IPS-20b (cell line): ENCODE measurements at regions not wholly inside any gene's neighbourhood (a gene's known extent, or its start where the extent isn't known, plus 50 kb on each side); places are given as distances from the start of the nearest gene placed in this dataset.
A peak's percentile ranks its signal among the peaks of the same experiment; 100 is the strongest.
"Not testable (repeated sequence)": the region's sequence is repeated elsewhere in the genome, so short reads cannot be mapped to it uniquely, and the experiment has no call there.

ENCODE experiments used
- H3K27ac ChIP-seq: one replicate; pipeline ENCODE4 v1.5.1; 2013; ENCODE audit warnings: low read length
- H3K27me3 ChIP-seq: 2 replicates; pipeline ENCODE4 v1.6.1; 2013; ENCODE audit warnings: mild to moderate bottlenecking, low read length, inconsistent platforms; ENCODE audit not compliant: insufficient read depth
- H3K36me3 ChIP-seq: 2 replicates; pipeline ENCODE4 v1.6.1; 2013; ENCODE audit warnings: low read depth, mild to moderate bottlenecking, inconsistent platforms, low read length, moderate library complexity; ENCODE audit not compliant: insufficient read depth
- H3K4me1 ChIP-seq: 2 replicates; pipeline ENCODE4 v1.6.1; 2013; ENCODE audit warnings: mild to moderate bottlenecking, control low read depth, inconsistent platforms, low read length, moderate library complexity; ENCODE audit not compliant: insufficient read depth
- H3K4me3 ChIP-seq: 2 replicates; pipeline ENCODE4 v1.5.1; 2013; ENCODE audit warnings: mild to moderate bottlenecking, low read length, inconsistent platforms
- H3K9ac ChIP-seq: 2 replicates; pipeline ENCODE4 v1.6.1; 2013; ENCODE audit warnings: low read depth, mild to moderate bottlenecking, inconsistent platforms, low read length, moderate library complexity
- H3K9me3 ChIP-seq: 2 replicates; pipeline ENCODE4 v1.6.1; 2013; ENCODE audit warnings: mild to moderate bottlenecking, low read depth, low read length, inconsistent platforms; ENCODE audit not compliant: insufficient read depth

DNA sequence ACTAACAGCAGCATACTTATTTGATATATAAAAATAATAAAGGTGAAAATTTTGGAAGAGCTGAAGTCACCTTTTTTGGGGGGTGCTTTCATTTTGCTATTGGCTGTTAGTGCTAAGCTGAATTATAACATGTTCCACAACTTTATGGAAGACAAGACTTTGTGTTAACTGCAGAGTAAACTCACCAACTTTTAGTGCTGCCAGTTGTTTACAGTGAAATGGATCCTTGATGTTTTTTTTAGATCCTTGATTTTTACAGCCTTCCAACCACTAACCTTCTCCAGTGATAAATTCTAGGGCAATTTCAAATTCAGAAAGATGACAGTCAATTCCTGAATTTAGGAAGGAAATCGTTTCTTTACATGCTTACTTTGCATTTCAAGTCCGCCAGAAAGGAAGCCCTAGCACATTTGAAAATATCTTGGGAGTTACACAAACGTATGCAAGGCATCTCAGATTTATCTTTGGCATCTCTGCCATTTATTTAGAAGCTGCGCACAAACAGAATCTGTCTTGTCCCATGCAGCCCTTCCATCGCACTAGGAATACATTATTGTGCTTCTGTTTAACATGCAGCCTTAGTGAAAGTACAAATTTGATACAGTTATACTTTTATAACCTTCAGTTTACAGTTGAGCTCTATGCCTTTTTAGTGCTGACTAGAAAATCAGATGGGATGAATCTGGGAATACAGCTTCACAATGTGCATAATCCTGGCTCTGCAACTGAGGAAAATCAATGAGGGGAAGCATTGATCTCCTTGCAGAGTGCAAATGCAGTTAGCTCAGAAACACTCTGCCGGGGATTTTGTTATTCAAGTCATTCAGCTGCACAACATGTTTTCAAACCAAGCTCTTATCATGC, 142.4 kb upstream of the ZNF608 start:
- peak overlapping the region; percentile 6 for H3K27ac ChIP-seq
- H3K27me3 ChIP-seq, result no peaks in the 10 kb centered on the region
- peaks cover 20% of the 10 kb centered on the region for H3K9me3 ChIP-seq
- H3K4me1 ChIP-seq, result peaks cover 31% of the 10 kb centered on the region; the same call in 1 of the 2 replicates
- H3K9ac ChIP-seq, result peak overlapping the region; percentile 53; the same call in 1 of the 2 replicates
- H3K4me3 ChIP-seq, result peak overlapping the region; percentile 39; the same call in 1 of the 2 replicates
- H3K36me3 ChIP-seq, result no peaks in the 10 kb centered on the region

- H3K4me3 ChIP-seq, result peak overlapping the region; percentile 39; the same call in 1 of the 2 replicates
- H3K27ac ChIP-seq, result peak overlapping the region; percentile 6
- H3K4me1 ChIP-seq, result peaks cover 31% of the 10 kb centered on the region; the same call in 1 of the 2 replicates
- no peaks in the 10 kb centered on the region for H3K27me3 ChIP-seq
- peaks cover 20% of the 10 kb centered on the region for H3K9me3 ChIP-seq
- peak overlapping the region; percentile 46; the same call in 1 of the 2 replicates for H3K9ac ChIP-seq
- no peaks in the 10 kb centered on the region for H3K36me3 ChIP-seq
These were observed 143.0 kb upstream of the ZNF608 start for GRCh38 chr5:124889486-124889825.

DNA sequence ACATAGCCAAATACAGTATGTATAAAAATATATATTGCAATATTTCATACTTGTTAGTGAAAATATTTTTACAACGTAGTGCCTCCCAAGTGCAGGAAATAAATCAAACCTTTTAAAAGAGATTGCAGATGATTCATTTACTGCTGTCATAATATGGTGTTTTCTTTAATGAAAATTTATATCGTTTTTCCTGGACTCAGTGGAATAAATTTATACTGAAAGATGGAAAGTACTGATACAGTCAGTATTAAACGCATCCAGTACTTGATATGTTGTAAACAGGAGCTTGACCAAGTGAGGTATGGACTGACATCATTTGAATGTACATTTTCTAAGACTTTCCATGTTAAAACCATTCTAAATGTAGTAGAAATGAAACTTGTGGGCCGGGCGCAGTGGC, 143.4 kb upstream of the ZNF608 start:
- Histone ChIP-seq H3K9me3 (peaks cover 20% of the 10 kb centered on the region), H3K27me3 (no peaks in the 10 kb centered on the region), H3K4me3 (peak overlapping the region; percentile 39; the same call in 1 of the 2 replicates), H3K9ac (peak overlapping the region; percentile 46; the same call in 1 of the 2 replicates), H3K27ac (peak overlapping the region; percentile 6), H3K4me1 (peaks cover 31% of the 10 kb centered on the region; the same call in 1 of the 2 replicates), H3K36me3 (no peaks in the 10 kb centered on the region)

- not testable (repeated sequence) for H3K4me3 ChIP-seq, H3K36me3 ChIP-seq, H3K27me3 ChIP-seq, H3K9ac ChIP-seq, H3K27ac ChIP-seq
- Histone ChIP-seq H3K4me1 (peaks cover 31% of the 10 kb centered on the region; the same call in 1 of the 2 replicates), H3K9me3 (peaks cover 17% of the 10 kb centered on the region)
These were observed 144.0 kb upstream of the ZNF608 start for GRCh38 chr5:124890442-124890841.

DNA sequence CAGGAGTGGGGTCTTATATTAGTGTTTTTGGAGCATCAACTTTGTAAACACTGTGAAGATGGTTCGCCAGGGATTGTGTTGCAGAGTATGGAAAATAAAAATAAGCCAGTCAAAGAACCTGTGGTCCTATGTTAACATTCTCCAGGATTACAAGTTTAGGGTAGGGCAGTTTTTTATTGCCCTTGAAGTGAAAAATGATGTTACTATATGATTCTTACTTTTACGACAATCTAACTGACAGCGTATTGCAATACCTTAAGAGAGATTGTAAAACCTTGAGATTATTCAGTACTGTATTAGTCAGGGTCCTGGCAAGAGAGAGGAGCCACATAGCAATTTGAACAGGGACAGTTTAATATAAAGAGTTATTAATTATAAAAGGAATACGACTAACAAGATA, 144.7 kb upstream of the ZNF608 start:
- H3K9me3 ChIP-seq, result peaks cover 9% of the 10 kb centered on the region; the same call in 1 of the 2 replicates
- no peaks in the 10 kb centered on the region for H3K36me3 ChIP-seq
- H3K4me3 ChIP-seq, result no peak overlapping the region
- H3K9ac ChIP-seq, result no peak overlapping the region
- H3K27me3 ChIP-seq, result no peaks in the 10 kb centered on the region
- peaks cover 31% of the 10 kb centered on the region; the same call in 1 of the 2 replicates for H3K4me1 ChIP-seq
- H3K27ac ChIP-seq, result no peak overlapping the region

DNA sequence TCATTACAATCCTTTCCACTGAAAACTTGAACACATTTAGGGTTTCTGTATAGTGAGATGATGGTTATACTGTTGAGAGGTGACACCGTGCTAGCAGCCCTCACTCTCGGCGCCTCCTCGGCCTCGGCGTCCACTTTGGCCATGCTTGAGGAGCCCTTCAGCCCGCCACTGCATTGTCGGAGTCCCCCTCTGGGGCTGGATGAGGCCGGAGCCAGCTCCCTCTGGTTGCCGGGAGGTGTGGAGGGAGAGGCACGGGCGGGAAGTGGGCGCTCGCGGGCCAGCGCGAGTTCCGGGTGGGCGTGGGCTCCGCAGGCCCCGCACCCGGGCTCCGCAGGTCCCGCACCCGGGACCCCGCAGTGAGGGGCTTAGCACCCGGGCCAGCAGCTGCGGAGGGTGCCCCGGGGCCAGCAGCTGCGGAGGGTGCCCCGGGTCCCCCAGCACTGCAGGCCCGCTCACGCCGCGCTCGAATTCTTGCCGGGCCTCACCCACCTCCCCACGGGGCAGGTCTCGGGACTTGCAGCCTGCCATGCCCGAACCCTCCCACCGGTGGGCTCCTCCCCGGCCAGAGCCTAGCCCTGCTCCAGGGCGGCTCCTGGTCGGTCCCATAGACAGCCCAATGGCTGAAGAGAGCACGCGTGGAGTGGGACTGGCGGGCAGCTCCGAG, 145.9 kb upstream of the ZNF608 start:
- Histone ChIP-seq H3K27me3 (no peaks in the 10 kb centered on the region), H3K36me3 (no peaks in the 10 kb centered on the region), H3K27ac (no peak overlapping the region), H3K4me3 (no peak overlapping the region), H3K9ac (no peak overlapping the region), H3K4me1 (peaks cover 26% of the 10 kb centered on the region; the same call in 1 of the 2 replicates), H3K9me3 (peaks cover 10% of the 10 kb centered on the region)

- H3K27ac ChIP-seq, result no peak overlapping the region
- peaks cover 4% of the 10 kb centered on the region; the same call in 1 of the 2 replicates for H3K4me1 ChIP-seq
- no peak overlapping the region for H3K9ac ChIP-seq
- H3K9me3 ChIP-seq, result peaks cover 15% of the 10 kb centered on the region
- no peaks in the 10 kb centered on the region for H3K27me3 ChIP-seq
- H3K4me3 ChIP-seq, result no peak overlapping the region
- no peaks in the 10 kb centered on the region for H3K36me3 ChIP-seq
These were observed 148.1 kb upstream of the ZNF608 start for GRCh38 chr5:124894541-124894940.

DNA sequence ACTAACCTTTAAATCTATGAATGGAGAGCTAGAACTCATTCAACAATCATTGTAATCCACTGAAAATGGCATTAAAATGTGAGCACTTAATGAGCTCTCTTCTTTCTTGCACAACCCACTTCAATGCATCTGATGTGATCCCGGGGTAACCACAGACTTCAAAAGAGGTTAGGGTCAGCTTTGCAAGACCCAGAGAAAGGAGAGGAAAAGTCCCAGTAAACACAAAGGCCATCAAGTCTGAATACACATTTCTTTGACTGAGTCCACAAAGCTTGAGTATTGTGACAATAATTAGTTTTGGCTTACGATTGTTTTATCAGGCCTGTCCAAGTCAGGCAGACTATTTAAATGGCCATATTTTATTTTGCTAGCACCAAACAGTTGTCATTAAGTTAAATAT, 148.8 kb upstream of the ZNF608 start:
- no peaks in the 10 kb centered on the region for H3K4me1 ChIP-seq
- H3K9me3 ChIP-seq, result peaks cover 15% of the 10 kb centered on the region
- no peaks in the 10 kb centered on the region for H3K36me3 ChIP-seq
- no peak overlapping the region for H3K9ac ChIP-seq
- no peak overlapping the region for H3K4me3 ChIP-seq
- no peak overlapping the region for H3K27ac ChIP-seq
- no peaks in the 10 kb centered on the region for H3K27me3 ChIP-seq

DNA sequence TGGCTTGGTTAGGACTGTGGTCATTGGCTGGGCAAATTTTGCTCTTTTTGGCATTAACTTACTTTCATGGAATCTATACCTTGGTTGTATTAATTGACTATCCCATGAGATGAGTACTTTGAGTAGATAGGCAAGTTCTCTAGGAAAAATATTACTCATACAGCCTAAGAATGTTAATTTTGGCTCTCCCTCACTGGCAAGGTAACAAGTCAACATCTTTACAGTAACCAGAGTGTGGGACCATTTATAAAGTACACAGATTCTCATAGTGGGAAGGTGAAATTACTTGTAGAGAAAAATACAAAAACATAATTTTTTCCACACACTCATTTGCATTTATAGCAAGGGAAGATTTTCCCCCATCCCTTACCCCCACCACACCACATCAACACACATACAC, 154.6 kb upstream of the ZNF608 start:
- Histone ChIP-seq H3K27ac (no peak overlapping the region), H3K4me3 (no peak overlapping the region), H3K4me1 (peaks cover 12% of the 10 kb centered on the region; the same call in 1 of the 2 replicates), H3K9me3 (peaks cover 7% of the 10 kb centered on the region), H3K9ac (no peak overlapping the region), H3K27me3 (peaks cover 17% of the 10 kb centered on the region), H3K36me3 (no peaks in the 10 kb centered on the region)

DNA sequence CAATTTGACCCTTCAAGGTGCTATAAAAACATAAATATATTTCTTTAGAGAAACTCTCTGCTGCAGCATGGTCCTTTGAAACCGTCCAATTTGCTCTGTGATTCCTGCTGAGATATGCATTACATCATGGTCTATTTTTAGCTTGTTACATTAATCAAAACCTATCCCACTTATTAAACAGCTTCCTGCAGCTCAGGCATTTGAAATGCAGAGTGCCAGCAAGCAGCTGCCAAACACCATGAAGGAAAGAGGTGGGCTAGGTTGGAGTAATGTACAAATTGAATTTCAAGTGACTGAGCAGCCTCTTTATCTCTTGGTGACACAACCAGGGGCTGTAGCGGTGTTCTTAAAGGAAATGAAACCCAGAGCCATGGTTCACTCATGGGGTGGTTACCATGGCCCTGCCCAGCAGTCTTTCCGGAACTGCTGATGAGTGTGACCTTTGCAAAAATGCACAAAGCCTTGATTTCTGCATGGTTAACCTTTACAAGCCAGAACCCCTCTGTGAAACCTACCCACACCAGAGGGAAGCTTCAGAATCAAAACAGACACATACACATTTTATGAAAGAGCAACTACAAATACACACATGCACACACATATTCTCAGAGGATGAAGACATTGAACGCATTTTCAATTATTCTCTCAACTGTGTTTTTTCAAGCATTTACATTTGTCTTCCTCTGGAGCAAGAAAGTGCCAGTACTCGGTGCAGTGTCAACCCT, 155.8 kb upstream of the ZNF608 start:
- no peaks in the 10 kb centered on the region for H3K36me3 ChIP-seq
- H3K9me3 ChIP-seq, result peaks cover 6% of the 10 kb centered on the region
- no peak overlapping the region for H3K4me3 ChIP-seq
- H3K9ac ChIP-seq, result no peak overlapping the region
- peaks cover 21% of the 10 kb centered on the region; the same call in 1 of the 2 replicates for H3K4me1 ChIP-seq
- H3K27ac ChIP-seq, result no peak overlapping the region
- peaks cover 17% of the 10 kb centered on the region for H3K27me3 ChIP-seq
